ENCODE measurements at regions not wholly inside any gene's neighbourhood (a gene's known extent, or its start where the extent isn't known, plus 50 kb on each side); places are given as distances from the start of the nearest gene placed in this dataset.

DNA sequence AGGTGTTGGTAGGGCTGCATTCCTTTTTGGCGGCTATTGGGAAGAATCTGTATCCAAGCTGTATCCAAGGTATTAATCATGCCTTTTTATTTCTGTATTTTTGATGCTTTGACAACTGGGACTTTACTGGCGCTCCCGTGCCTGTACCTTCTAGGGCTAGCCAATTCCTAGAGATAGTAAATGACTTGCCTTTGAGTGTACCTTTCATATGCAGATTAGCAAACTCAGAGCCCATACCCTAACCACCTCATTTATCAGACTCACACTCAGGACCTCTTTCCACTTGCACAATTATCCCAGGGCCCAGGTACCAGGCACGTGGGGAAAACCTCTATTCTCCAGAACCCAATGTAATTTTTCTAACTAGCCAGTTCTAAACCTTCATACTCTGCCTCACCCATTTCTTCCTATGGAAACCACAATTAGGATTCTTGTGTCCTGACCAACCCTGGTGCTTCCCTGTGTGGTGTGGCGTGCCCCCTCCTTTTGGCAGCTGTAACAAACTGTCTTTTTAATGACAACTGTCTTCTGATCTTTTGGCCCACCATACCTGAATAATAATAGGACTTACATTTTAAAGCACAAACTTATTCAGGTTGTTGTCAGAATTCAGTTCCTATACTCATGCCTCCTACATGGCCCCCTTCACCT, 65.8 kb upstream of the PNPT1 start:
- WGBS (ENCODE audit: insufficient coverage, insufficient replicate concordance, low lambda C conversion rate, missing lambda C conversion rate) = 34% methylated on average over 5 of the region's 5 CpGs
- Histone ChIP-seq H2AFZ (ENCODE audit: control insufficient read depth, low read depth, low read length) (no peak overlapping the region), H4K20me1 (ENCODE audit: control insufficient read depth, insufficient read depth) (no peaks in the 10 kb centered on the region), H3K9ac (ENCODE audit: control insufficient read depth, insufficient read depth, low read length) (no peak overlapping the region), H3K79me2 (ENCODE audit: control insufficient read depth, insufficient read depth, low read length) (no peaks in the 10 kb centered on the region), H3K4me2 (ENCODE audit: control insufficient read depth, insufficient read depth) (no peak overlapping the region), H3K36me3 (ENCODE audit: control insufficient read depth in 2 of 2, insufficient read depth in 2 of 2, low read length in 1 of 2) (no peaks in the 10 kb centered on the region), H3K27ac (ENCODE audit: control insufficient read depth, insufficient read depth) (no peak overlapping the region), H3K9me3 (replicated peaks; ENCODE audit: control insufficient read depth, insufficient read depth, low read length) (no peaks in the 10 kb centered on the region), H3K4me1 (ENCODE audit: control insufficient read depth, insufficient read depth, low read length) (no peaks in the 10 kb centered on the region), H3K27me3 (replicated peaks in 1 of 2; ENCODE audit: control insufficient read depth in 2 of 2, insufficient read depth in 2 of 2, low read length in 1 of 2) (no peaks in the 10 kb centered on the region; a peak in 1 of 4 replicates), H3K4me3 (no peak overlapping the region)
- ChIA-PET POLR2A (no interaction called here), RAD21 (ENCODE audit: unreplicated experiment) (no interaction called here), SMC1A (ENCODE audit: uncharacterized antibody, unreplicated experiment) (interaction anchor here (1.2 to 1.6 kb wide), 2 partner anchors 11 to 13 kb away, joined by 3 read pairs; no protein-coding TSS in a partner anchor), CTCF (no interaction called here)
- no peak for ATAC-seq
- intact Hi-C loops (cut with micrococcal nuclease; ENCODE audit: unreplicated experiment) (no loop called here), in situ Hi-C loops (cut with MboI) (no loop called here)
- DNase-seq (ENCODE audit: low read depth, low spot score) = no peak
- TF ChIP-seq HSF1 (IDR thresholded peaks at IDR 0.05; ENCODE audit: low read depth, low read length) (no peak), SREBF2 (IDR thresholded peaks at IDR 0.05; ENCODE audit: low read length) (no peak)
- FAIRE-seq = no peak
- BruUV-seq (replicated peaks) = no TSS peak

GRCh38 chr2:55751966-55752365, 58.3 kb upstream of the PNPT1 start:
- no peaks in the 10 kb centered on the region for H4K20me1 ChIP-seq (ENCODE audit: control insufficient read depth, insufficient read depth)
- intact Hi-C loops (cut with micrococcal nuclease; ENCODE audit: unreplicated experiment) = no loop called here

More at GRCh38 chr2:55751966-55752365, 58.3 kb upstream of the PNPT1 start:
- Histone ChIP-seq H3K4me1 (ENCODE audit: control insufficient read depth, insufficient read depth, low read length) (no peaks in the 10 kb centered on the region), H3K79me2 (ENCODE audit: control insufficient read depth, insufficient read depth, low read length) (no peaks in the 10 kb centered on the region), H3K27me3 (replicated peaks in 1 of 2; ENCODE audit: control insufficient read depth in 2 of 2, insufficient read depth in 2 of 2, low read length in 1 of 2) (no peaks in the 10 kb centered on the region), H3K27ac (ENCODE audit: control insufficient read depth, insufficient read depth) (no peak overlapping the region), H3K36me3 (ENCODE audit: control insufficient read depth in 2 of 2, insufficient read depth in 2 of 2, low read length in 1 of 2) (no peaks in the 10 kb centered on the region), H3K4me2 (ENCODE audit: control insufficient read depth, insufficient read depth) (no peak overlapping the region), H3K9me3 (replicated peaks; ENCODE audit: control insufficient read depth, insufficient read depth, low read length) (no peaks in the 10 kb centered on the region), H3K4me3 (no peak overlapping the region), H3K9ac (ENCODE audit: control insufficient read depth, insufficient read depth, low read length) (no peak overlapping the region), H2AFZ (ENCODE audit: control insufficient read depth, low read depth, low read length) (no peak overlapping the region)
- TF ChIP-seq NR2C2 (IDR thresholded peaks at IDR 0.05; ENCODE audit: borderline replicate concordance, control insufficient read depth, insufficient read length, low read depth) (no peak), SMC3 (IDR thresholded peaks at IDR 0.05; ENCODE audit: borderline replicate concordance, low read length) (no peak), DPF2 (IDR thresholded peaks at IDR 0.05) (no peak)
- ATAC-seq = no peak
- ChIA-PET RAD21 (ENCODE audit: unreplicated experiment) (no interaction called here), CTCF (no interaction called here), POLR2A (no interaction called here), SMC1A (ENCODE audit: uncharacterized antibody, unreplicated experiment) (no interaction called here)
- 30% methylated on average over 1 of the region's 1 CpG for WGBS (ENCODE audit: insufficient coverage, insufficient replicate concordance, low lambda C conversion rate, missing lambda C conversion rate)
- FAIRE-seq = no peak
- no peak for DNase-seq (ENCODE audit: low read depth, low spot score)
- in situ Hi-C loops (cut with MboI) = no loop called here
- BruUV-seq (replicated peaks) = no TSS peak
